NCI-H460 (cell line): ENCODE measurements at regions not wholly inside any gene's neighbourhood (a gene's known extent, or its start where the extent isn't known, plus 50 kb on each side); places are given as distances from the start of the nearest gene placed in this dataset.

Source experiments
- DNase-seq: peaks from one replicate; pipeline ENCODE4 v3.0.0-alpha.2; 2016; ENCODE audit warnings: low read depth; ENCODE audit errors: extremely low read depth

DNA sequence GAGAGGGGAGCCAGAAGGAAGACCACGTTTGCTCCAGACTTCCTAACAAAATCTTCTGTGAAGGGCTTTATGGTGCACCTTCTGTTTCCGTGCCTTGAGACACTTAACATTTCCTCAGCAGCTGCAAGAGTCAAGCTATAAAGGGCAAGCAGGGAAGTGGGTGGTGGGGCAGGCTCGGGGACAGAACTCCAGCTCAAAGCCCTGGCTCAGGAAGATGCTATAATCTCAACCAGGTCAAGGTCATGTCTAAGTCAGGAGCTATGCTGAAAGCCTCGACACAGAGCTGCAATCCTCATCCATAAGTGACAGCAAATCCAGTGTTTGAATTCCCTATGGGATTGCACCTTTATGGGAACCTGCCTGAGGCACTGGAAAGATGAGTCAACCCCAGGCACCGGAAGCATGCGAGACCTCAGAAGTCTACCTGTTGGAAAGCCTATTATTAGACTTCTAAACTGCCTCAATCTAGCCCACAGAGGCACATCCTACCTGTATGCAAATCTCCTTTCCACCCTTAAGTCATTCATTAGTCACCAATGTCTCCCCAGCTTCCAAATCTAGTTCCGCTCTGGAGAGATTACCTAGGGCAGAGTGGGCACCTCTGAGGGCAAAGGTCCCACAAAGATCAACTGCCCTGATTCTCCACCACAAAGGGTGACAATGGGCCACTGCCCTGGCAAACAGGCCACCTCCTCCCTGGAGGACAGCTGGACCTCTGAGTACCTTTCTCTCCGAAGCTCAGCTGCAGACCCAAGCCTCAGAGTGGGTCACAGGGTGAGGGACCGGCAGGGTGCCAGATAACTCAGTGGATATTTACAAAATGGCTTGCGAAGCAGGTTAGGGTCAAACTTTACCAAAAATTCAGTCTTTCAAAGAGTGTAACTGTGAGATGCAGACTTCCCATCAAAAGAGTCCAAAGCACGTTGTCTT lies 287.0 kb downstream of the CDC5L start:
- no peak for DNase-seq

DNA sequence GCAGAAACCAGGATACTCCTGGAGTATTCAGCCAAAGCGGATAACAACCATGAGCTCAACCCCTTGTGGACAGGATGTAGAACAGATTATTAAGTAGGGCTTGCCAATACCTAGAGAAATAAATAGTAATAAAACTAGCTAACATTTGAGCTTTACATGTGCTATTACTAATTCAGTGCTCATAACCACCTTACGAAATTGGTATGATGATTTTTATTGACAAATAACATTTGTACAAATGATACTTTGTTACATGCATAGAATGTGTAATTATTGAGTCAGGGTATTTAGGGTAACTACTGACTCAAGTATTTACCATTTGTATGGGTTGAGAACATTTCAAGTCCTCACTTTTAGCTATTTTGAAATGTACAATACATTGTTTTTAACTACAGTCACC lies 287.9 kb downstream of the CDC5L start:
- DNase-seq: no peak

DNA sequence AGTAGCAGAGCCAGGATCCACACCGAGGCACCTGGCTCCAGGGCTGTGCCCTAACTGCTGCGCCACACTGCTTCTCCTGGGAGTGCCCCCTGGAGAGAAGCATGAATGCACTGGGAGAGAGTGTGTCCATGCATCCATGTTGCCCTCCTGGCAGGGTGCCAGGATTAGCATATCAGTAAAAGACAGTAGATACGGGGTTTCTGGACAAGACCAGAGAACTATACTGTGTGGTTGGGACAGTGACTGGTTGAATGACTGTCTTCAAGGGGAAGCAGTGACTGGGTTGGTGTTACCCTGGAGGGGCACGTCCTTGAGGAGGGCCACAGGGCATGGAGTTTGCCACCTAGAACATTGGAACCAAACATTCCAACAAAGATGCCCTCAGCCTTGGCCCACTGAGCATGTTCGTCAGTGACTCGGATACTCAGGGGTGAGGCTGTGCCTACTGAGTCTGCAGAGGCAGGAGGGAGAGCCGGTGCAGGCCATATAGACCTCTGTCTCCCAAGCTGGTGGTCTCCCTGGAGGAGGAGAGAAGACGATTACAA lies 288.8 kb downstream of the CDC5L start:
- DNase-seq: no peak

GRCh38 chr6:44676826-44677433 lies 289.4 kb downstream of the CDC5L start:
- no peak for DNase-seq

- DNase-seq: no peak
These were observed 290.9 kb downstream of the CDC5L start for GRCh38 chr6:44678252-44678935.

- no peak for DNase-seq
These were observed 292.1 kb downstream of the CDC5L start for GRCh38 chr6:44679438-44680201.

DNA sequence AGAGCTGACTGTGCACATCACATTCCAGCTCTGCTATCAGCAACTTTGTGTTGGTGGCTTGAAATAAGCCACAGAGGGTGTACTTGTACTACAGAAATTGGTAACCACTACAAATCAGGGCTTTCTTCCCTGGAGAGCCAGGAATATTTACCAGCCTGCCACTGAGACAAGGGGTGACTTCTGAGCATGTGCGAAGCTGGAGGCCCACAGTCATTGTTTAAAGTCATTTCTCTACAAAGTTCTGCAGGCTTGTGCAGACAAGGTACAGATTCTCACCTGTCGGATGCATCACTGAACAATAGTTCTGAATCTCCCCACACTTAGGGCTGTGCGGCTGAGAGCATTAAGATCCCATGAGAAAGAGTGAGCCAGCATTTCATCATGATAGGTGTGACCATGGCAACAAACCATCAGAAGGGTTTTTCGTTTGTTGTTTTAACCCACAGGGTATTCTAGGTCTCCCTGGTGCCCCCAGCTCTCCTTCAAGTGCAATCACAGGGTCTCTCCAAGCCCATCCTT lies 292.8 kb downstream of the CDC5L start:
- DNase-seq: no peak

DNA sequence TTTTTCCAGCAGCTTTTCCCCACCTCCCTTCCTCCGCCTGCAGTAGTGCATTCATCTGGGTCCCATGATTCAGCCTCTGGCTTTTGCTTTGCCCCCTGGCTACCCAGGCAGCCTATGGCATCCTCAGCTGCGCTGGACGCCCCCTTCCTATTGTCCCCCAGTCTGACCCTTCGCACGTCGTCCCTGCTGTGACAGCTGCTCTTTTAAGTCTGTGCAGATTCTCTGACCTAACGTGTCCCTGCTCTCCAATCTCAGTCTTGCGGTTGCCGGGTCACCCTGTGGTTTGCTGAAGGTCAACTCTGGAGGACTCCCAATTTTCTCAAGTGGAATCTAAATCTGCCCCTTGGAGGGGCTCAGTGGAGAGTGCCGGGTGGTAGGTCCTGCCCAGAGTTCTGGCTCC lies 294.3 kb downstream of the CDC5L start:
- no peak for DNase-seq

- no peak for DNase-seq
These were observed 294.8 kb downstream of the CDC5L start for GRCh38 chr6:44682280-44682679.

- DNase-seq: no peak
These were observed 295.7 kb downstream of the CDC5L start for GRCh38 chr6:44682987-44683779.

DNA sequence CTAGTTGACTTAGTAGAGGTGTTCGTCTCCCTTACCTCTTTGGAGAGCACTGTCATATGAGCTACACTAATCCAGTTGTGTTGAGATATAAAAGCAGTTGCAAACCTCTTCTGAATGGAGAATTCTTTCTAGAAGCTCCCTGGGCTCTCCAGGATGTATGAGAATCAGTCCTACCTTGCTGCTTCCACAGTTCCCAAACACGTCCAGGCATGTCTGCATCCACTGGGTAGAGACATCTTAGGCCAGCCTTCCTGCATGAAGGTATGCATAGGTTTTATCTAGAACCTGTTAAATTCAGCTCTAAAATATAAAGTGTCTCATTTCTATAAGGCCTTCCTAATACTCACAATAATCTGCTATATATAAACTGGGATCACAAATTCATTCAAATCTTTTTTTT lies 297.7 kb downstream of the CDC5L start:
- DNase-seq: no peak

- no peak for DNase-seq
These were observed 308.6 kb downstream of the CDC5L start for GRCh38 chr6:44696099-44696498.

DNA sequence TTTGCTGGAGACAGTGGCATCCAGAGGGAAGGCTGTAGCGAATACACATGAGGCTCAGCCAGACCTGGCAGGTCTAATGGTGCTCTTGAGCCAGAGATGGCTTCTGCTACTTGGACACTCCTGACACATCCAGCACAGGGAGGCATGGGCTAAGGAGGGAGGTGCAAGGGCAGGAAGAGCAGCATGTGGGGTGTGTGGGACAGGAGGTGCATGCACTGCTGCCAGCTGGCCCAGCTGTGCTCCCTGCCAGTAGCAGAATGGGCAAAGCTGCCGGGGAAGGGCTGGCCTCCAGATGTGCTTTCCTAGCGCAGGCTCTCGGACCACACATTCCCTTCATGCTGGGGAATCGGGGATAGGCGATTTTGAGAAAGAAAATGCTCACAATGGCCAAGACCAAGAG lies 309.2 kb downstream of the CDC5L start:
- no peak for DNase-seq

DNA sequence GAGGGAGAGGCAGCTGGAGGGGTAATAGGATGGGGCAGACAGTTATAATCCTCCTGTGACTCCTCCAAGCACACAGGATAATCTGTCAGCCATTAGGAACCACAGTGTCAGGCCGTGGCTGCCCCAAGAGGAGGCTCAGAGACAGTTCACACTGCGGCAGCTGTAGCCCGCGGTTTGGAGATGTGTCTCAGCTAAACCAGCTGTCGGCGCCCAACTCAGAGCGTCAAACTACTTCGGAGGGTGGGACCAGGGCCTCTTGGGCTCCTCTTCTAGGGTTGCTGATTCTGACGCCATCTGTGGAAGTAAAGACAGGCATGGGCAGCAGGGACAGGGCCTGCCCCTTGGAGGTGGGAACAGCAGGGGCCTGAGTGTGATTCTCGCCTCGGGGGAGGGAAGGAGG lies 309.8 kb downstream of the CDC5L start:
- DNase-seq: no peak

- DNase-seq: no peak
These were observed 311.1 kb downstream of the CDC5L start for GRCh38 chr6:44698602-44699001.

DNA sequence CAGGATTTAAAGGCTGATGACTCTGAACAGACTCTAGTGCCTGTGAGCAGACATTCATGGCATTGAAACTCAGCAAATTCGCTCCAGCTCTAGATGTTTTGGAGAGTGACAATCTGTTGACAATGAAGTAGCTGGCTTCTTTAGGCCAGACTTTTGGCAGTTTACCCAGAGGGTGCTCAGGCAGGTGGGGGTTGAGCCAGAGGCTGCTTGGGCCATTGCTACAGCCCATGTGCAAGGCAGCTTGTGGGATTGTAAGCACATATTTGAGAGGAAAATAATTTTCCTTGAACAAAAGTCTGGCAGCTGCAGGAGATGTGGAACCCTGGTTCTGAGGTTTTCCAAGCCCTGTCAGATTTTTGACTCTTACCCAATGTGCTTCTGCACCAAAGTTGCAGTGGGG lies 311.6 kb downstream of the CDC5L start:
- DNase-seq: no peak

GRCh38 chr6:44699851-44700250 lies 312.3 kb downstream of the CDC5L start:
- DNase-seq: no peak

GRCh38 chr6:44700422-44700821 lies 312.9 kb downstream of the CDC5L start:
- no peak for DNase-seq

DNA sequence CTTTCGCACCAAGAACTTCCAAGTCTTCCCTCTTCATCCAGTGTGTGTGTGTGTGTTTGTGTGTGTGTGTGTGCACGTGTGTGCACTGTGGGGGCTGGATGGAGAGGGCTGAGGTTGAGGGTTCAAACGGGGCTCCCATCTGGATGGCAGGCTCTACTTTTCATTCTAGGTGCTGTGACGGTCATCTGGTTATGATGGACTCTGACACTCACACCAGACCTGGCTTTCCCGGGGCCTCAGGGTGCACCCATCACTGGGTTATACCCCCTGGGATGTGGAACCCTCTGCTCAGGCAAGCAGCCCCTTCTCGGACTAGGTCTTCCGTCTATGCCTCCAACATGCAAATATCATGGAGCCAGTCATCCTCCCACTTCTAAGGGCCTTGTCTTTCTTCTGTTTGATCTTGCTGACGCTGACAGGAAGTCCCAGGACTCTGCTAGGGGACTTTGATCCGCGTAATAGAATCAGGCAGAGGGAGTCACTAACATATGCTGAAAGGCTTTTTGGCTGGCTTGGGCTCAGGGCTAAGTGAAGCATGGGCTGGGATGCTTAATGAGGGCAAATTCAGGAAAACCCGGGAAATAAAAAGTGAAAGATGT lies 313.6 kb downstream of the CDC5L start:
- DNase-seq: no peak
